ENCODE measurements at regions not wholly inside any gene's neighbourhood (a gene's known extent, or its start where the extent isn't known, plus 50 kb on each side); places are given as distances from the start of the nearest gene placed in this dataset.

- no peak for TF ChIP-seq CTCF (conservative IDR thresholded peaks at IDR 0.05; ENCODE audit: low read length)
- no peak for TF ChIP-seq EZH2phosphoT487 (IDR thresholded peaks at IDR 0.05; ENCODE audit: borderline replicate concordance, low read depth, low read length)
Observed at GRCh38 chr6:14783594-14783993, 462.3 kb upstream of the JARID2 start.
